GM12874 (cell line): ENCODE measurements at regions not wholly inside any gene's neighbourhood (a gene's known extent, or its start where the extent isn't known, plus 50 kb on each side); places are given as distances from the start of the nearest gene placed in this dataset.

Source experiments
- CTCF ChIP-seq: IDR thresholded peaks from 2 replicates; pipeline ENCODE4 v1.5.1; 2011; ENCODE audit warnings: low read depth, mild to moderate bottlenecking, control low read depth, low read length, moderate library complexity; ENCODE audit not compliant: insufficient read depth

- TF ChIP-seq CTCF, result no peak
These were observed 369.0 kb downstream of the BRD1 start for GRCh38 chr22:49458708-49459099.

GRCh38 chr22:49457946-49458707 is 369.5 kb downstream of the BRD1 start:
- no peak for TF ChIP-seq CTCF

- no peak for TF ChIP-seq CTCF
These were observed 370.5 kb downstream of the BRD1 start for GRCh38 chr22:49457146-49457545.

- no peak for TF ChIP-seq CTCF
These were observed 372.1 kb downstream of the BRD1 start for GRCh38 chr22:49455595-49455994.

- no peak for TF ChIP-seq CTCF
These were observed 372.9 kb downstream of the BRD1 start for GRCh38 chr22:49454726-49455125.

- no peak for TF ChIP-seq CTCF
These were observed 373.9 kb downstream of the BRD1 start for GRCh38 chr22:49453771-49454170.

GRCh38 chr22:49452362-49452946 is 375.2 kb downstream of the BRD1 start:
- no peak for TF ChIP-seq CTCF
